B cell (primary cell): ENCODE measurements at regions not wholly inside any gene's neighbourhood (a gene's known extent, or its start where the extent isn't known, plus 50 kb on each side); places are given as distances from the start of the nearest gene placed in this dataset.

Experiments used
- CTCF ChIP-seq: fragments of 200-600 bp; IDR thresholded peaks from one replicate; pipeline ENCODE4 v1.8.0; 2022; ENCODE audit warnings: antibody characterized with exemption, mild to moderate bottlenecking
- EZH2 ChIP-seq: IDR thresholded peaks from 2 replicates; pipeline ENCODE4 v1.6.1; 2012; ENCODE audit warnings: borderline replicate concordance, low read depth, mild to moderate bottlenecking, moderate library complexity, low read length; ENCODE audit not compliant: insufficient read depth, poor library complexity, severe bottlenecking

DNA sequence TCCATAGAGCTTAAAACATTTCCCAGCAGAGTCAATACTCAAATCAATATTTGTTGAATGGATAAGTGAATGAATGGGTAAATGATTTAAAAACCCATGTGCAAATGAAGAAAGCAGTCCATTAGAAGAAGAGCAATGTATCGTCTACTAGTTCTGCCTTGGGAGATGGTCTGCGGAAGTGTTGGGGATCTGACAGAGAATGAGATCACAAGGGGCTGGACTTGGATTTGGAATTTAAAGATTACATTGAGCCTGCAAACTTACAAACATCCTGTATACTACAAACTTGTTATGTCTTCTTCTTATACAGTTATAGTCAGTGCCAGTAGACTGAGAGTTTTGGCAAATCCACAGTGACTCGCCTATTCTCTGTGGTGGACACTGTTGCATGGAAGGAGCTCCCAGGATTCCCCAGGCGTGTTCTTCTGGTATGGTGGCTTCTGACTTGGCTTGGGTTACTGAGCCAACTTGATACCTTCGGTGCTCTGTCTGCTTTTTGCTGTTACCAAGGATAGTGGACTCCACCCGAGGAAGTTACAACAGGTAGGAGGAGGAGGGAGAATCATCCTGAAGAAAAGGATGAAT is 163.3 kb upstream of the SERPINE2 start:
- no peak for TF ChIP-seq CTCF
- no peak for TF ChIP-seq EZH2
